ENCODE measurements at regions not wholly inside any gene's neighbourhood (a gene's known extent, or its start where the extent isn't known, plus 50 kb on each side); places are given as distances from the start of the nearest gene placed in this dataset.

DNA sequence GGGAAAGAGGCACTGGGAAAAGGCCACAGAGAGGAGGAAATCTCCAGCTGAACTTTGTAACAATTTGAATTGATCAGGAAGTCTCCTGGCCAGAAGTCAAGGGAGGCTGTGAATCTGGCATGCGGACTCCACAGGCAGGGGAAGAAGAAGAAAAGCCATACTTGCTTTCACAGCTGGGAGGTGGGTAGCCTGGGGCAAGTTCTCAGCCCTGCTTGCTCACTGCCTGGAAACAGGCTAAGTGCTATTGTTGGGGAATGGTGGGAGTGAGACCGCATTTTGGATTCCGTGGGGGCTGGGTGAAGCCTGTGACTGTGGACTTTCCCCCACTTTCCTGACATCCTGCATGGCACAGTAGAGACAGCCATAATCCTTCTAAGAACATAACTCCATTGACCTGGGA, 168.8 kb upstream of the CD96 start:
- no peak for FAIRE-seq

DNA sequence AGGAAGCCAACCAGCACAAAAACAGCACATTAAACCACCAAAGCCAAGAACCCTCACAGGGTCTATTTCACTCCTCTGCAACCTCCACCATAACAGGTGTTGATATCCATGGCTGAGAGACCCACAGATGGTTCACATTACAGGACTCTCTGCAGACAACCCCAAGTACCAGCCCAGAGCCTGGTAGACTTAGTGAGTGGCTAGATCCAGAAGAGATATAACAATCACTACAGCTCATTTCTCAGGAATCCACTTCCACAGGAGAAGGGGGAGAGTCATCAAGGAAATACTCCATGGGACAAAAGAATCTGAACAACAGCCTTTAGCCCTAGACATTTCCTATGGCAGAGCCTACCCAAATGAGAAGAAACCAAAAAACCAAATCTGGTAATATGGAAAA, 168.1 kb upstream of the CD96 start:
- H3K4me3 ChIP-seq (ENCODE audit: control insufficient read depth in 2 of 3, extremely low read depth in 1 of 3, insufficient read depth in 2 of 3, low read depth in 1 of 3, low read length in 3 of 3): no peak overlapping the region
- H3K9me3 ChIP-seq (ENCODE audit: control insufficient read depth, low read depth, low read length): no peaks in the 10 kb centered on the region
- no peaks in the 10 kb centered on the region for H3K36me3 ChIP-seq (ENCODE audit: control insufficient read depth in 2 of 2, extremely low read depth in 1 of 2, insufficient read depth in 2 of 2, low read length in 2 of 2)
- no peak for TF ChIP-seq EZH2 (IDR thresholded peaks at IDR 0.05; ENCODE audit: low read length)
- TF ChIP-seq, protein P1, sequence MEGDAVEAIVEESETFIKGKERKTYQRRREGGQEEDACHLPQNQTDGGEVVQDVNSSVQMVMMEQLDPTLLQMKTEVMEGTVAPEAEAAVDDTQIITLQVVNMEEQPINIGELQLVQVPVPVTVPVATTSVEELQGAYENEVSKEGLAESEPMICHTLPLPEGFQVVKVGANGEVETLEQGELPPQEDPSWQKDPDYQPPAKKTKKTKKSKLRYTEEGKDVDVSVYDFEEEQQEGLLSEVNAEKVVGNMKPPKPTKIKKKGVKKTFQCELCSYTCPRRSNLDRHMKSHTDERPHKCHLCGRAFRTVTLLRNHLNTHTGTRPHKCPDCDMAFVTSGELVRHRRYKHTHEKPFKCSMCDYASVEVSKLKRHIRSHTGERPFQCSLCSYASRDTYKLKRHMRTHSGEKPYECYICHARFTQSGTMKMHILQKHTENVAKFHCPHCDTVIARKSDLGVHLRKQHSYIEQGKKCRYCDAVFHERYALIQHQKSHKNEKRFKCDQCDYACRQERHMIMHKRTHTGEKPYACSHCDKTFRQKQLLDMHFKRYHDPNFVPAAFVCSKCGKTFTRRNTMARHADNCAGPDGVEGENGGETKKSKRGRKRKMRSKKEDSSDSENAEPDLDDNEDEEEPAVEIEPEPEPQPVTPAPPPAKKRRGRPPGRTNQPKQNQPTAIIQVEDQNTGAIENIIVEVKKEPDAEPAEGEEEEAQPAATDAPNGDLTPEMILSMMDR (optimal IDR thresholded peaks at IDR 0.05 in 1 of 3, IDR thresholded peaks at IDR 0.05 in 1 of 3, conservative IDR thresholded peaks at IDR 0.05 in 1 of 3; ENCODE audit: extremely low read depth in 1 of 3, insufficient read depth in 2 of 3, low read length in 3 of 3): no peak
- H3K27me3 ChIP-seq (ENCODE audit: control insufficient read depth, extremely low read depth, insufficient read depth, low read length): no peaks in the 10 kb centered on the region
- DNase-seq (ENCODE audit: low read depth, low spot score): no peak
- H3K4me2 ChIP-seq (ENCODE audit: control insufficient read depth, extremely low read depth, insufficient read depth, low read depth, low read length): no peak overlapping the region
- H3K79me2 ChIP-seq (ENCODE audit: control insufficient read depth, insufficient read depth, low read length): no peaks in the 10 kb centered on the region
- dilution Hi-C loops (cut with MboI; ENCODE audit: extremely low pct_ligation_motif_present, low sequenced_read_pairs): no loop called here
- H3K9me1 ChIP-seq (ENCODE audit: control insufficient read depth, extremely low read depth, insufficient read depth, low read length): no peaks in the 10 kb centered on the region
- H3K9ac ChIP-seq (ENCODE audit: control insufficient read depth, extremely low read depth, insufficient read depth, low read length): no peak overlapping the region
- FAIRE-seq: no peak
- no peak overlapping the region for H2AFZ ChIP-seq (ENCODE audit: control insufficient read depth, low read length)
- H4K20me1 ChIP-seq (ENCODE audit: control insufficient read depth, extremely low read depth, insufficient read depth, low read length): no peaks in the 10 kb centered on the region
- H3K4me1 ChIP-seq (ENCODE audit: control insufficient read depth, extremely low read depth, insufficient read depth, low read length): no peaks in the 10 kb centered on the region
- H3K27ac ChIP-seq (ENCODE audit: control insufficient read depth, insufficient read depth, low read length): no peak overlapping the region

More for the DNA sequence above, 168.8 kb upstream of the CD96 start:
- Histone ChIP-seq H3K9ac (ENCODE audit: control insufficient read depth, extremely low read depth, insufficient read depth, low read length) (no peak overlapping the region), H3K4me1 (ENCODE audit: control insufficient read depth, extremely low read depth, insufficient read depth, low read length) (no peaks in the 10 kb centered on the region), H3K36me3 (ENCODE audit: control insufficient read depth in 2 of 2, extremely low read depth in 1 of 2, insufficient read depth in 2 of 2, low read length in 2 of 2) (no peaks in the 10 kb centered on the region), H4K20me1 (ENCODE audit: control insufficient read depth, extremely low read depth, insufficient read depth, low read length) (no peaks in the 10 kb centered on the region), H3K79me2 (ENCODE audit: control insufficient read depth, insufficient read depth, low read length) (no peaks in the 10 kb centered on the region), H3K9me3 (ENCODE audit: control insufficient read depth, low read depth, low read length) (no peaks in the 10 kb centered on the region), H2AFZ (ENCODE audit: control insufficient read depth, low read length) (no peak overlapping the region), H3K4me2 (ENCODE audit: control insufficient read depth, extremely low read depth, insufficient read depth, low read depth, low read length) (no peak overlapping the region), H3K27ac (ENCODE audit: control insufficient read depth, insufficient read depth, low read length) (no peak overlapping the region), H3K27me3 (ENCODE audit: control insufficient read depth, extremely low read depth, insufficient read depth, low read length) (no peaks in the 10 kb centered on the region), H3K9me1 (ENCODE audit: control insufficient read depth, extremely low read depth, insufficient read depth, low read length) (no peaks in the 10 kb centered on the region), H3K4me3 (ENCODE audit: control insufficient read depth in 2 of 3, extremely low read depth in 1 of 3, insufficient read depth in 2 of 3, low read depth in 1 of 3, low read length in 3 of 3) (no peak overlapping the region)
- DNase-seq (ENCODE audit: low read depth, low spot score): no peak
- dilution Hi-C loops (cut with MboI; ENCODE audit: extremely low pct_ligation_motif_present, low sequenced_read_pairs): no loop called here
- TF ChIP-seq, protein P1 (optimal IDR thresholded peaks at IDR 0.05 in 1 of 3, IDR thresholded peaks at IDR 0.05 in 1 of 3, conservative IDR thresholded peaks at IDR 0.05 in 1 of 3; ENCODE audit: extremely low read depth in 1 of 3, insufficient read depth in 2 of 3, low read length in 3 of 3): no peak
- no peak for TF ChIP-seq EZH2 (IDR thresholded peaks at IDR 0.05; ENCODE audit: low read length)
